Skin of body (tissue), 1 donor: ENCODE measurements at regions not wholly inside any gene's neighbourhood (a gene's known extent, or its start where the extent isn't known, plus 50 kb on each side); places are given as distances from the start of the nearest gene placed in this dataset.
"Not testable (repeated sequence)": the region's sequence is repeated elsewhere in the genome, so short reads cannot be mapped to it uniquely, and the experiment has no call there.

ENCODE experiments used
- DNase-seq: peaks from one replicate; lab custom pipeline; 2025; lab: John Stamatoyannopoulos, UW

DNA sequence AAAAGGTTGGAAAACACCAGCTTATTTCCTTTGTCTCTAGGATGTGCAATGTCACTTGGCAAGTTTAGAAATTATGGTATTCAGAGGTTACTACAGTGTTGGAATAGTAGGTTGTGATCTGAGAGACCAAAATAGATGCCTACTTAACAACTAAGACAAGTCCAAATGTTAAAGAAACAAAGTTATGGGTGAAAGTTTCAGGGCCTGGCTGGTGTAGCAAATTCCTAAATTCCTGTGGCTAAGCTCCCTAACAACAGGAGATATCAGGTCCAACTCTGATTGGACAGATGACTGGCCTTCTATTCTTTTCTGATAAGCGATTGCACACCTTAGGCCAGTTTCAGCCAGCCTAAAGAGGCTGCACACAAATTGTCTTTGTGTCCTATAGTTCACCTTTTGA, 873.5 kb downstream of the REEP3 start:
- no peak for DNase-seq

GRCh38 chr10:64396105-64396708, 875.0 kb downstream of the REEP3 start:
- no peak for DNase-seq

DNA sequence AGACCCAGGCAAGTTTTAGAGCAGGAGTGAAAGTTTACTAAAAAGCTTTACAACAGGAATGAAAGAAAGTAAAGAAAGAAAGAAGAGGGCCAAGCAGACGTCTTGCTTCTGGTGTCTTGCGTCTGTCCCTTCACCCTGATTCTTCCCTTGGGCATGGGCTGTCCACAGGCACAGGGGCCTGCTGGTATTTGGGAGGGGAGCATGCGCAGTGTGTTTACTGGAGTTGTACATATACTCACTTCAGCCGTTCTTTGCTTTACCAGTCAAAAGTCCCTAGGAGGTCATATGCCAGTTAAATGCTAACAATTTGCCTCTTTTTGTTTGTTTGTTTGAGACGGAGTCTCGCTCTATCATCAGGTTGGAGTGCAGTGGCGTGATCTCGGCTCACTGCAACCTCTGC, 875.9 kb downstream of the REEP3 start:
- DNase-seq: no peak

GRCh38 chr10:64408391-64409183, 887.4 kb downstream of the REEP3 start:
- no peak for DNase-seq

GRCh38 chr10:64409349-64409748, 888.1 kb downstream of the REEP3 start:
- no peak for DNase-seq

DNA sequence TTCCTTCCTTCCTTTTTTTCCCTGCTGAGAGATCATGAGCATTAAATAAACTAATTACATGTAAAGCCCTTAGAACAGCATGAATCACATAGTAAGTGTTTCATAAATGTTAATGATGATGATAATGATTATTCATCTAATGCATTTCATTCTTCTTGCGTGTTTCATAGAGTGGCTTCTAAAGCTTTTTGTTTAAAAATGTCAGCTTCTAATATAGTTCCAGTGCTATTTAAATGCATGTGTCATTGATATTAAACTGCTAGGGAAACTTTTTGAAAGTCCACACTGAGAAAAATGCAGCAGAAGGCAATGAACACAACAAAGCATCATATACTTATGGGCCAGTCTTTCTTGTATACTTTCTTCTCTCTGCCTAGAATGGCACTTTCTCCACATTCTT, 894.8 kb downstream of the REEP3 start:
- DNase-seq: no peak

DNA sequence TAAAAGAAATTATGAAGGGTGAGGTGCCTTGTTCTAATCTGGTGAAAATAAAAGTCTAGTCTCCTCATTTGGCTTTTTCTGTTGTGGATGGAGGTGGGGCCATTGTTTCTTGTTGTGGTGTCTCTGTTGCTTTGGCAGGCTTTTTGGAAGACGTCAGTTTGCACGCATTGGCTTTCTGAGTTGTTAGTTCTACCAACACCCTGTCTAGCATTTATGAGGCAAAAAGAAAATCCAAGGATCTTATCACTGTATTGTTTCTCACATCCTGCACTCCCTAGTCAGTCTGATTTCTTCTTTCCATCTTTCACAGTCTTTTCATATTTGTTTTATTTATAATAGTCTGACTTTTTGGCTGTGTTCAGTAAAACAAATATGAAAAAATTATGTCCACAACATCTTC, 898.3 kb downstream of the REEP3 start:
- DNase-seq: no peak

DNA sequence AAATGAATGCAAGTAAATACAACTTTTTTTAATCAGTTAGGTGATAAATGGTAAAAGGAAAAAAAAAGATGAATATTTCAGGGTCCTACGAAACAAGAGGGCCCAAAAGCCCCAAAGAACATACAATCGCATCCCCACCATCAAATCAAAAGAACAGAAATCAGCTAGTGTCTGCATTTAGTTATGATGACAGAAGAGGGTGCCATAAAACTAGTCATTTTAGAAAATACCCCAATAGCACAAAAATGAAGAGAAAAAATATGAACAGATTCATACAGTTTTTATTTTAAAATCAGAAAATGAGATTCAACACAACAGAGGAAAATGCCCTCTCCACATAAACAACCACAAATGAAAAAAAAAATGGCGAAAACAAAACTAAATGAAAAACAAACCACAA, 905.5 kb downstream of the REEP3 start:
- no peak for DNase-seq

DNA sequence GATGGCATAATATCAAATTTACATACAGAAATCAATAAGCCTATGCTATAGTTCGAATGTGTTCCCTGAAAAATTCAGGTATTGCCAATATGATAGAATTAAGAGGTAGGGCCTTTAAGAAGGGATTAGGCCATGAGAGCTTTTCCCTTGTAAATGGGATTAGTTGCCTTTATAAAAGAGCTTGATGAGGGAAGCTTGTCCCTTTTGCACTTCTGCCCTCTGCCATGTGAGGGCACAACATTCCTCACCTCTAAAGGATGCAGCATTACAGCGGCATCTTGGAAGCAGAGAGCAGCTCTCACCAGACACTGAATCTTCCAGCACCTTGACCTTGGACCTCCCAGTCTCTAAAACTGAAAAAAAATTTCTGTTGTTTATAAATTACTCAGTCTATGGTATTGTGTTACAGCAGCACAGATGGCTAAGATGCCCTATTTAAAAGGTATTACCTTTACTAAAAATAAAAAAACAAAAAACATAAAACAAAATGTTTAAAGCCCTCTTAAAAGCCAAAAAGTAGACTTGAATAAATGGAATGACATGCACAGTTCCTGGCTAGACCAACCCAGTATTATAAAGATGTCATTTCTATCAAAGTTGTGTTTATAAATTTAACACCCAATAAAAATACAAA, 909.6 kb downstream of the REEP3 start:
- DNase-seq: no peak

- DNase-seq: not testable (repeated sequence)
Observed at GRCh38 chr10:64441872-64442271, 920.7 kb downstream of the REEP3 start.

GRCh38 chr10:64444163-64444562, 923.0 kb downstream of the REEP3 start:
- DNase-seq: no peak

DNA sequence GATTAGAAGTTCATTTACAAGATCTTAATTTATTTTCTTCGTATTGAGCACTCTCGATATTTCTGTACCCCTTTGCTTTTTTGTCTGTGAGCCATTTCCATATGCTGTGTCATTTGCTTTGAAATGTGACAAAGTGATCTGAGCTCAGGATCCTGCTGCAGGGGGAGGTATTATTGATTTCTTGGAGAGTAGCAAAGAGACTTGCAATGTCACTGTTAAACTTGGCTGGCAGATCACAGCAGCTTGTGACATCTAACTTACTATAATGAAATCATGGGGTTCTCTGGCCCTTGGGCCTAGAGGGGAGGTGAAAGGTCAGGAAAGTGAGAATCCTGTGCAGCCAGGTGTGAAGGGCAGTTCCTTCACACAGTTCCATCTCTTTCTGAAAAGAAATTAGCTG, 923.4 kb downstream of the REEP3 start:
- no peak for DNase-seq

DNA sequence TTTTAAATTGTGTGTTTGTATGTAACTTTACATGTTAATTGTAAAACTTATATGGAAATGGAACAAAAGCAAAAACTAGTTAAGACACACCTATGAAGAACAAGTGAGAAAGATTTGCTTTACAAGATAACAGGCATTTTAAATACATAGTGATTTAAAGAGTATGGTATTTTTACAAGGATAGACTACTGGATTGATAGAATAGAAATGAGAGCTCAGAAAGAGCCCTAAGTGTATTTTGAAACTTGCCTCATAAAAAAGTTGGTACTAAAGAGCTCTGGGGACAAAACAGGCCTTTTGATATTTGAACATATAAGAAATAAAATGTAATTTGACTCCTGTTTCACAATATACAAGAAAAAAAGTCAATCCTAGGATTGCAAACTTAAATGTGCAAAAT, 928.4 kb downstream of the REEP3 start:
- DNase-seq: no peak

- no peak for DNase-seq
Observed at GRCh38 chr10:64450312-64450711, 929.1 kb downstream of the REEP3 start.

- no peak for DNase-seq
Observed at GRCh38 chr10:64454962-64455361, 933.8 kb downstream of the REEP3 start.

GRCh38 chr10:64458306-64458705, 937.1 kb downstream of the REEP3 start:
- no peak for DNase-seq

DNA sequence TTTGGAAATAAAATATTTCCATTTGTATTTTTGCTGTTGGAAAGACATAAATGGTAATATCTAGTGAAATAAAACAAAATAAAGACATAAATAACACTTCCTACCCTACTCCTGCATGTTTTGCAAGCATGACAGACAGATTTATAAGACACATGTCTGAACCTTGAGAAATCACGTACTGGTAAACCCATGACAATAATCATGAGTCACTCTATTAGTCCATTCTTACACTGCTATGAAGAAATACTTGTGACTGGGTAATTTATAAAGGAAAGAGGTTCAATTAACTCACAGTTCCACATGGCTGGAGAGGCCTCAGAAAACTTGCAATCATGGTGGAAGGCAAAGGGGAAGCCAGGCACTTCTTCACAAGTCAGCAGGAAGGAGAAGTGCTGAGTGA, 942.2 kb downstream of the REEP3 start:
- no peak for DNase-seq

- no peak for DNase-seq
Observed at GRCh38 chr10:64465653-64466052, 944.5 kb downstream of the REEP3 start.

- no peak for DNase-seq
Observed at GRCh38 chr10:64468219-64468618, 947.0 kb downstream of the REEP3 start.

DNA sequence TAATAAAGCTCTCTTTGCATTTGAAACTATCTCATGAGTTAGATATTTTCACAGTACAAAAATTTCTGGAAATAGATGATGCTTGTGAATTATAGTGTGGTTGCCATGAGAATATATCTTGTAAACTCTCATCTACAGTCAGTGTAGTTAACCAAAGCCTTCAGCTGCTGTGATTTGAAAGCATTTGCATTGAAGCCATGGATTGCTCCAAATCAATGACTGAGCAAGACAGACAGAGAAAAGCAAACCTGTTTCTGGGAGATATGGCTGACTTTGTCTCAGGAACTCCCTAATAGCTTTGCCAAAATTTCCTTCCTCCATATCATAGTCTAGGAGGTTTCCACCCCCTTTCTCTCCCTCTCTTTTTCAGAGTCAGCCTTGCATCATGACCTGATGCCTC, 955.3 kb downstream of the REEP3 start:
- DNase-seq: no peak

DNA sequence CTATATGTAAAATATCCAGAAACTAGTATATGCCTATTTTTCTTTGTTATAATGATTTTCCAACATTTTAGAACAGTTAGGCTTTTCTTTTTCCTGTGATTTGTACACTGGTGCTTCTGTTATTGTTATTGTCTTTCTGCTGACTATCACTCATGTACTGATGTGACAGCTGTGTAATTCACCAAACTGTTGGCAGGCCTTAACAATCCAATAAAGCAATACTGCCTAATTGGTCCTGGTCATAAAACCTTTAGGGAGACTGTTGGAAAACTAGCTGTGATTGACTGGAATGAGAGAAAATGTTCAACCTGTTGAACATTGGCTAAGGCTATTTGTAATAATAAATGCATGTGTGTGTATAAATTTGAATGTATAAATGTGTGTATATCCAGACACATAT, 956.6 kb downstream of the REEP3 start:
- no peak for DNase-seq

GRCh38 chr10:64484811-64485330, 963.7 kb downstream of the REEP3 start:
- DNase-seq: no peak

DNA sequence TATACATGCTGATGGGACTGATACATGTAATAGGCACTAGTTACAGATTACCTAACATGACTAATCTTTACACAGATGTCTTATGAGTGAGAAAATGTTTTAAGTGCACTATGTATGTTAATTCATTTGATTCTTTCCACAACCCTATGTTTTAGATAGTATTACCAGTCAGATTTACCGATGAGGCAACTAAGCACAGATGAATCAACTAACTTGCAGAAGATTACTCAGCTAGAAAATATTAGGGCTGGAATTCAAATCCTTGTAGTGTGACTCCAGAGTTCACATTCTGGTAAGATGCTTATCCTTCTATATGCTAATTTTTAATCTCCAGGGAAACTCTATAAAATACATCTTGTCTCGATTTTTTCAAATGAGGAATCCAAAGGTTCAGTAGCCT, 964.9 kb downstream of the REEP3 start:
- DNase-seq: no peak
